ENCODE measurements at regions not wholly inside any gene's neighbourhood (a gene's known extent, or its start where the extent isn't known, plus 50 kb on each side); places are given as distances from the start of the nearest gene placed in this dataset.

DNA sequence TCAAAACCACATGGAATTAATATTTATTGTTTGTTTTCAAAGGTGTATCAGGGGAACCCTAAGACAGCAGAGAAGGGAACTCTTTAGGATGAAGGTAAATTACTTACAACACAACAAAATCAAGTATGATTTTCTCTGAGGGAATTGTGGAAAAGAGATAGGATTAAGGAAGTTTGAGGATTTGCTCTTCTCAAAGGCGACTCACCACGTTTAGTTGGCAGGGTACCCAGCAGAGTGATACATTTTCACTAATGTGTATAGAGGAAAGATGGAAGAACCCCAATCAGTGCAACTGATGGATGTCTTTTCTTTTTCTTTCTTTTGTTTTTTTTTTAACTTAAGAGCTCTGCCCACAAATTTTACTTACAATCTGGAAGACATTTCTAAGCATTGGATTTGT is 499.2 kb downstream of the CCER1 start:
- H3K79me1 ChIP-seq (ENCODE audit: insufficient read depth, low read depth, low read length, poor library complexity, severe bottlenecking) = no peaks in the 10 kb centered on the region
- no peak overlapping the region for H2BK5ac ChIP-seq (ENCODE audit: insufficient read length, low read length)
- no peak overlapping the region for H3K27ac Mint-ChIP-seq
- no CpG with 5 or more reads among the region's 2 CpGs for WGBS (ENCODE audit: extremely low coverage, insufficient read length, low lambda C conversion rate)
- no peak overlapping the region for H2BK12ac ChIP-seq (ENCODE audit: insufficient read length, low read depth, low read length)
- no peak overlapping the region for H3K4ac ChIP-seq (ENCODE audit: low read depth, low read length)
- no peak overlapping the region for H2BK20ac ChIP-seq (ENCODE audit: low read depth, low read length, poor library complexity, severe bottlenecking)
- no peaks in the 10 kb centered on the region for H4K20me1 ChIP-seq (ENCODE audit: control insufficient read depth, insufficient read depth, insufficient read length)
- no peaks in the 10 kb centered on the region for H3K4me1 ChIP-seq (ENCODE audit: insufficient read depth, low read length)
- no peak overlapping the region for H3T11ph ChIP-seq (ENCODE audit: low read length)
- no peaks in the 10 kb centered on the region for H3K27me3 ChIP-seq (ENCODE audit: insufficient read depth, low read length)
- no peaks in the 10 kb centered on the region for H3K79me2 ChIP-seq (ENCODE audit: insufficient read depth, low read length)
- H3K14ac ChIP-seq (ENCODE audit: insufficient read depth, low read length) = no peak overlapping the region
- H3K36me3 Mint-ChIP-seq (ENCODE audit: insufficient read depth in 1 of 3, low read depth in 3 of 3) = peaks cover 1 to 7% (median 2%) of the 10 kb centered on the region in 3 experiments; a peak in 4 of 7 replicates
- no peak overlapping the region for H2AK5ac ChIP-seq (ENCODE audit: insufficient read length, low read length)
- H3K4me1 Mint-ChIP-seq = no peaks in the 10 kb centered on the region
- TF ChIP-seq, protein P1, sequence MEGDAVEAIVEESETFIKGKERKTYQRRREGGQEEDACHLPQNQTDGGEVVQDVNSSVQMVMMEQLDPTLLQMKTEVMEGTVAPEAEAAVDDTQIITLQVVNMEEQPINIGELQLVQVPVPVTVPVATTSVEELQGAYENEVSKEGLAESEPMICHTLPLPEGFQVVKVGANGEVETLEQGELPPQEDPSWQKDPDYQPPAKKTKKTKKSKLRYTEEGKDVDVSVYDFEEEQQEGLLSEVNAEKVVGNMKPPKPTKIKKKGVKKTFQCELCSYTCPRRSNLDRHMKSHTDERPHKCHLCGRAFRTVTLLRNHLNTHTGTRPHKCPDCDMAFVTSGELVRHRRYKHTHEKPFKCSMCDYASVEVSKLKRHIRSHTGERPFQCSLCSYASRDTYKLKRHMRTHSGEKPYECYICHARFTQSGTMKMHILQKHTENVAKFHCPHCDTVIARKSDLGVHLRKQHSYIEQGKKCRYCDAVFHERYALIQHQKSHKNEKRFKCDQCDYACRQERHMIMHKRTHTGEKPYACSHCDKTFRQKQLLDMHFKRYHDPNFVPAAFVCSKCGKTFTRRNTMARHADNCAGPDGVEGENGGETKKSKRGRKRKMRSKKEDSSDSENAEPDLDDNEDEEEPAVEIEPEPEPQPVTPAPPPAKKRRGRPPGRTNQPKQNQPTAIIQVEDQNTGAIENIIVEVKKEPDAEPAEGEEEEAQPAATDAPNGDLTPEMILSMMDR (conservative IDR thresholded peaks at IDR 0.05) = no peak
- no peak overlapping the region for H4K5ac ChIP-seq (ENCODE audit: insufficient read length, low read depth, low read length)
- peaks cover 2 to 4% of the 10 kb centered on the region in 2 experiments; a peak in 4 of 5 replicates for H3K9me3 Mint-ChIP-seq
- no peak overlapping the region for H4K8ac ChIP-seq (replicated peaks; ENCODE audit: insufficient read length, low read depth, low read length)
- H4K91ac ChIP-seq (ENCODE audit: insufficient read length, low read depth, low read length) = no peak overlapping the region
- H3K56ac ChIP-seq (ENCODE audit: insufficient read length, low read depth, low read length) = no peak overlapping the region
- no peak overlapping the region for H3K18ac ChIP-seq (ENCODE audit: insufficient read length, low read depth, low read length)
- no peak overlapping the region for H2BK15ac ChIP-seq (ENCODE audit: low read depth, low read length)
- H3K9ac ChIP-seq (ENCODE audit: extremely low read depth, insufficient read length, low read length) = no peak overlapping the region
- H2AFZ ChIP-seq (ENCODE audit: low read length) = no peak overlapping the region
- no peak for DNase-seq
- H3K23ac ChIP-seq (ENCODE audit: insufficient read length, low read depth, low read length) = no peak overlapping the region
- H3K4me3 Mint-ChIP-seq = no peak overlapping the region
- H3K23me2 ChIP-seq (ENCODE audit: insufficient read length, low read depth, low read length, poor library complexity, severe bottlenecking) = no peaks in the 10 kb centered on the region
- H3K4me2 ChIP-seq (ENCODE audit: insufficient read depth, insufficient read length, low read length) = no peak overlapping the region
- H3K27me3 Mint-ChIP-seq (ENCODE audit: low read depth) = no peaks in the 10 kb centered on the region
- H3K27ac ChIP-seq (ENCODE audit: insufficient read length, low read depth, low read length) = no peak overlapping the region
- no peak overlapping the region for H2BK120ac ChIP-seq (ENCODE audit: low read depth, low read length, poor library complexity, severe bottlenecking)
- no peaks in the 10 kb centered on the region for H3K9me3 ChIP-seq (ENCODE audit: control insufficient read depth, low read depth, low read length)

Data from H9 (cell line).